ENCODE measurements at regions not wholly inside any gene's neighbourhood (a gene's known extent, or its start where the extent isn't known, plus 50 kb on each side); places are given as distances from the start of the nearest gene placed in this dataset.
"Not testable (repeated sequence)": the region's sequence is repeated elsewhere in the genome, so short reads cannot be mapped to it uniquely, and the experiment has no call there.

DNA sequence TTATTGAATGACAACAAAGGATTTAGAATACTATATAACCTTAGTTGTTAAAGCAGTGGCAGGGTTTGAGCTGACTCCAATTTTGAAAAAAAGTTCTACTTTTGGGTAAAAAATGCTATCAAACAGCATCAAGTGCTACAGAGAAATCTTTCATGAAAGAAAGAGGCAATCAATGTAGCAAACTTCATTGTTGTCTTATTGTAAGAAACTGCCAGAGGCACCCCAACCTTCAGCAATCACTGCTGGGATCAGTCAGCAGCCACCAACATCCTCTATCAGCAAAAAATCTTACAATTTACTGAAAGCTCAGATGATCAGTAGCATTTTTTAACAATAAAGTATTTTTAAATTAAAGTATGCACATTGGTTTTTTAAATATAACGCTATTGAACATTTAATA, 4754.7 kb upstream of the OR11H1 start:
- H3K36me3 Mint-ChIP-seq (ENCODE audit: low read depth); H3K27ac Mint-ChIP-seq (ENCODE audit: unreplicated experiment); H3K4me1 Mint-ChIP-seq (ENCODE audit: low read depth); H3K4me3 Mint-ChIP-seq (ENCODE audit: unreplicated experiment); H3K27me3 Mint-ChIP-seq (ENCODE audit: low read depth); DNase-seq (ENCODE audit: low spot score): not testable (repeated sequence)
- H3K9me3 Mint-ChIP-seq (ENCODE audit: low read depth) = peaks cover 53% of the 10 kb centered on the region

DNA sequence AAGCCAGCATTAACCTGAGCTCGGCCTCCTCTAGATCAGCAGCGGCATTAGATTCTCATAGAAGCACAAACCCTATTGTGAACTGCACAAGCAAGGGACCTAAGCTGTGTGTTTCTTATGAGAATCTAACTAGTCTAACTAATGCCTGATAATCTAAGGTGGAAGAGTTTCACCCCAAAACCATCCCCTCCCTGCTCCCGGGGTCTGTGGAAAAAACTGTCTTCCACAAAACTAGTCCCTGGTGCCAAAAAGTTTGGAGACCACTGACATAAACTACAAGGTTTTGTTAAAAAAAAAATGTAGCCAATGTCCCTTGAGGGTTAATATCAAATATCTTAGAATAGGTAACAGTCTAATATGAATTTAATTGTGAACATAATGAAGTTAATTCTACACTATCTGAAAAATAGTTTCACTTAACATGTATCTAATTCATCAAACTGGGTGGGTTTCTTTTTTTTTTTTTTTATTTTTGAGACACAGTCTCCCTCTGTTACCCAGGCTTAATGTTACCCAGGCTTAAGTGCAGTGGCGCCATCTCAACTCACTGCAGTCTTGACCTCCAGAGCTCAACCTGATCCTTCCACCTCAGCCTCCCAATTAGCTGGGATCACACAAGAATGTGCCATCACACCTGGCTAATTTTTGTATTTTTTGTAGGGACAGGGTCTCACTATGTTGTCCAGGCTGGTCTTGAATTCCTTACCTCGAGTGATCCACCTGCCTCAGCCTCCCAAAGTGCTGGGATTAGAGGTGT, 4752.2 kb upstream of the OR11H1 start:
- not testable (repeated sequence) for H3K4me1 Mint-ChIP-seq (ENCODE audit: low read depth); DNase-seq (ENCODE audit: low spot score); H3K4me3 Mint-ChIP-seq (ENCODE audit: unreplicated experiment); H3K27ac Mint-ChIP-seq (ENCODE audit: unreplicated experiment); H3K36me3 Mint-ChIP-seq (ENCODE audit: low read depth); H3K27me3 Mint-ChIP-seq (ENCODE audit: low read depth)
- H3K9me3 Mint-ChIP-seq (ENCODE audit: low read depth) = peaks cover 62% of the 10 kb centered on the region

DNA sequence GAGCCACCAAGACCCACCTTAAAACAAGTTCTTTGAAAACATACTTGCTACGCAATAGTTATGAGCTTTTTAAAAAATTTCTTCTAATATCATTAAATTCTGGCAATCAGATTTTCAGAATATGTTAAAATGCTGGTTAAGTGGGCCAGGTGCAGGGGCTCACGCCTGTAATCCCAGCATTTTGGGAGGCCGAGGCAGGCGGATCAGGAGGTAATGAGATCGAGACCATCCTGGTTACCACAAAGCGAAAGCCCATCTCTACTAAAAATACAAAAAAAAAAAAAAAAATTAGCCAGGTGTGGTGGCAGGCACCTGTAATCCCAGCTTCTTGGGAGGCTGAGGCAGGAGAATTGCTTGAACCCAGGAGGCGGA, 4751.6 kb upstream of the OR11H1 start:
- not testable (repeated sequence) for H3K4me3 Mint-ChIP-seq (ENCODE audit: unreplicated experiment); H3K4me1 Mint-ChIP-seq (ENCODE audit: low read depth)

DNA sequence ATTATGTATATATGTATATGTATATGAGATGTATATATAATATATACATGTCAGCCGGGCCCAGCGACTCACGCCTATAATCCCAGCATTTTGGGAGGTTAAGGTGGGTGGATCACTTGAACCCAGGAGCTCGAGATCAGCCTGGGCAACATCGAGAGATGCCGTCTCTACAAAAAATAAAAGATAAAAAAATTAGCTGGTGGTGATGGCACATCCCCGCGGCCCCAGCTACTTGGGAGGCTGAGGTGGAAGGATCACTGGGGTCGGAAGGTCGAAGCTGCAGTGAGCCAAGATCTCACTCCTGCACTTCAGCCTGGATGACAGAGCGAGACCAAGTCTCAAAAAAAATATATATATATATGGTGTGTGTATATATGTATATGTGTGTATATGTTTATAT, 4750.3 kb upstream of the OR11H1 start:
- H3K4me3 Mint-ChIP-seq (ENCODE audit: unreplicated experiment); H3K27me3 Mint-ChIP-seq (ENCODE audit: low read depth); H3K36me3 Mint-ChIP-seq (ENCODE audit: low read depth); H3K4me1 Mint-ChIP-seq (ENCODE audit: low read depth); DNase-seq (ENCODE audit: low spot score); H3K27ac Mint-ChIP-seq (ENCODE audit: unreplicated experiment): not testable (repeated sequence)
- peaks cover 58% of the 10 kb centered on the region for H3K9me3 Mint-ChIP-seq (ENCODE audit: low read depth)

More for the DNA sequence above, 4751.6 kb upstream of the OR11H1 start:
- not testable (repeated sequence) for H3K27me3 Mint-ChIP-seq (ENCODE audit: low read depth); H3K27ac Mint-ChIP-seq (ENCODE audit: unreplicated experiment); DNase-seq (ENCODE audit: low spot score); H3K36me3 Mint-ChIP-seq (ENCODE audit: low read depth)
- H3K9me3 Mint-ChIP-seq (ENCODE audit: low read depth) = peaks cover 59% of the 10 kb centered on the region

DNA sequence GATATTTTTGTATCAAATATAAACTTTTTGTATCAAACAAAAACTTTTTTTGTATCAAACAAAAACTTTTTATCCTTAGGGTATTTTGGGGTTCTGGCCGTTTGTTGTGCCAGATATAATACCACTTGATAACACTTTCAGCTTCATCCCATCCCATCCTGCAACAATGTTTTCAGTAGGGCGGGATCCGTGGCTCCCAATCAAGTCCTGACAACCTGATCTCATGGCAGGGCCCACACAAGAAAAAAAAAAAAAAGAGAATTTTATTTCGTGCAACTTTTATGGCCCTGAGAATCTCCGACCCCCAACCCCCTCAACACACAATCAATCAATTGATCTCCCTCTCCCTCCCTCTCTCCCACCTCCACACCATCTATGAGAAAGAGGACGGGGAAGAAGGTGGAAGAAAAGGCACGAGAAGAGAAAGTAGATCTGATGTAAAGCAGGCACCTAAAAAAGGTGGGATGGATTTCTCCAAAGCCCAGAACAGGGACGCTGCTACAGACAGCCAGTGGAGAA, 4749.6 kb upstream of the OR11H1 start:
- Mint-ChIP-seq H3K4me1 (ENCODE audit: low read depth) (no peaks in the 10 kb centered on the region), H3K27me3 (ENCODE audit: low read depth) (no peaks in the 10 kb centered on the region), H3K4me3 (ENCODE audit: unreplicated experiment) (no peak overlapping the region), H3K9me3 (ENCODE audit: low read depth) (peaks cover 56% of the 10 kb centered on the region), H3K27ac (ENCODE audit: unreplicated experiment) (no peak overlapping the region), H3K36me3 (ENCODE audit: low read depth) (no peaks in the 10 kb centered on the region)
- TF ChIP-seq, protein P1, sequence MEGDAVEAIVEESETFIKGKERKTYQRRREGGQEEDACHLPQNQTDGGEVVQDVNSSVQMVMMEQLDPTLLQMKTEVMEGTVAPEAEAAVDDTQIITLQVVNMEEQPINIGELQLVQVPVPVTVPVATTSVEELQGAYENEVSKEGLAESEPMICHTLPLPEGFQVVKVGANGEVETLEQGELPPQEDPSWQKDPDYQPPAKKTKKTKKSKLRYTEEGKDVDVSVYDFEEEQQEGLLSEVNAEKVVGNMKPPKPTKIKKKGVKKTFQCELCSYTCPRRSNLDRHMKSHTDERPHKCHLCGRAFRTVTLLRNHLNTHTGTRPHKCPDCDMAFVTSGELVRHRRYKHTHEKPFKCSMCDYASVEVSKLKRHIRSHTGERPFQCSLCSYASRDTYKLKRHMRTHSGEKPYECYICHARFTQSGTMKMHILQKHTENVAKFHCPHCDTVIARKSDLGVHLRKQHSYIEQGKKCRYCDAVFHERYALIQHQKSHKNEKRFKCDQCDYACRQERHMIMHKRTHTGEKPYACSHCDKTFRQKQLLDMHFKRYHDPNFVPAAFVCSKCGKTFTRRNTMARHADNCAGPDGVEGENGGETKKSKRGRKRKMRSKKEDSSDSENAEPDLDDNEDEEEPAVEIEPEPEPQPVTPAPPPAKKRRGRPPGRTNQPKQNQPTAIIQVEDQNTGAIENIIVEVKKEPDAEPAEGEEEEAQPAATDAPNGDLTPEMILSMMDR (IDR thresholded peaks at IDR 0.05) = no peak
- DNase-seq (ENCODE audit: low spot score) = no peak

DNA sequence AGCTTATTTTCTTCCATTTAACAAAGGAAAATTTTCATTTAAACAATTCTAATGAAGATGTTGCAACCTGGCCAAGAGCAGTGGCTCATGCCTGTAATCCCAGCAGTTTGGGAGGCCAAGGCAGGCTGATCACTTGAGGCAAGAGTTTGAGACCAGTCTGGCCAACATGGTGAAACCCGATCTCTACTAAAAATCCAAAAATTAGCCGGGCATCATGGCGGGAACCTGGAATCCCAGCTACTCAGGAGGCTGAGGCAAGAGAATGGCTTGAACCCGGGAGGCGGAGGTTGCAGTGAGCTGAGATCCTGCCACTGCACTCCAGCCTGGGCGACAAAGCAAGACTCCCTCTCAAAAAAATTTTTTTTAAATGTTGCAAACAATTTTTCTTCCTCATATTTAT, 4748.8 kb upstream of the OR11H1 start:
- not testable (repeated sequence) for H3K27me3 Mint-ChIP-seq (ENCODE audit: low read depth); H3K4me1 Mint-ChIP-seq (ENCODE audit: low read depth); H3K36me3 Mint-ChIP-seq (ENCODE audit: low read depth); DNase-seq (ENCODE audit: low spot score); H3K4me3 Mint-ChIP-seq (ENCODE audit: unreplicated experiment); H3K27ac Mint-ChIP-seq (ENCODE audit: unreplicated experiment)
- H3K9me3 Mint-ChIP-seq (ENCODE audit: low read depth) = peaks cover 55% of the 10 kb centered on the region

DNA sequence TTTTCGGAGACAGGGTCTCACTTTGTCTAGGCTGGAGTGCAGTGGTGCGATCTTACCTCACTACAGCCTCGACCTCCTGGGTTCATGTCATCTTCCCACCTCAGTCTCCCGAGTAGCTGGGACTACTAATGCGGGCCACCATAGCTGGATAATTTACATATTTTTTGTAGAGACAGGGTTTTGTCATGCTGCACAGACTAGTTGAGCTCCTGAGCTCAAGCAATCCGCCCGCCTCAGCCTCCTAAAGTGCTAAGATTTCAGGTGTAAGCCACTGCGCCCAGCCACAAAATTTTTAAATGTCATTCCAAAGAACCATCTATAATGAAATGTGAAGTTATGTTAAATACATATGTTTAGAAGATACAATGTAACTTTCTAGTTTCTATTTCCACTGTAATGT, 4747.7 kb upstream of the OR11H1 start:
- Mint-ChIP-seq H3K36me3 (ENCODE audit: low read depth) (no peaks in the 10 kb centered on the region), H3K4me1 (ENCODE audit: low read depth) (no peaks in the 10 kb centered on the region), H3K9me3 (ENCODE audit: low read depth) (peaks cover 54% of the 10 kb centered on the region), H3K4me3 (ENCODE audit: unreplicated experiment) (no peak overlapping the region), H3K27ac (ENCODE audit: unreplicated experiment) (no peak overlapping the region), H3K27me3 (ENCODE audit: low read depth) (no peaks in the 10 kb centered on the region)
- no peak for DNase-seq (ENCODE audit: low spot score)
- TF ChIP-seq, protein P1 (IDR thresholded peaks at IDR 0.05) = no peak

Data from chondrocyte (in vitro differentiated cells).